ENCODE measurements at regions not wholly inside any gene's neighbourhood (a gene's known extent, or its start where the extent isn't known, plus 50 kb on each side); places are given as distances from the start of the nearest gene placed in this dataset.

GRCh38 chr22:27552863-27553262, 248.7 kb downstream of the MN1 start:
- H3K4me3 ChIP-seq (ENCODE audit: low read length), result no peak overlapping the region
- TF ChIP-seq CTCF (conservative IDR thresholded peaks at IDR 0.05; ENCODE audit: low read depth, low read length), result no peak
- DNase-seq (ENCODE audit: low read depth), result no peak

DNA sequence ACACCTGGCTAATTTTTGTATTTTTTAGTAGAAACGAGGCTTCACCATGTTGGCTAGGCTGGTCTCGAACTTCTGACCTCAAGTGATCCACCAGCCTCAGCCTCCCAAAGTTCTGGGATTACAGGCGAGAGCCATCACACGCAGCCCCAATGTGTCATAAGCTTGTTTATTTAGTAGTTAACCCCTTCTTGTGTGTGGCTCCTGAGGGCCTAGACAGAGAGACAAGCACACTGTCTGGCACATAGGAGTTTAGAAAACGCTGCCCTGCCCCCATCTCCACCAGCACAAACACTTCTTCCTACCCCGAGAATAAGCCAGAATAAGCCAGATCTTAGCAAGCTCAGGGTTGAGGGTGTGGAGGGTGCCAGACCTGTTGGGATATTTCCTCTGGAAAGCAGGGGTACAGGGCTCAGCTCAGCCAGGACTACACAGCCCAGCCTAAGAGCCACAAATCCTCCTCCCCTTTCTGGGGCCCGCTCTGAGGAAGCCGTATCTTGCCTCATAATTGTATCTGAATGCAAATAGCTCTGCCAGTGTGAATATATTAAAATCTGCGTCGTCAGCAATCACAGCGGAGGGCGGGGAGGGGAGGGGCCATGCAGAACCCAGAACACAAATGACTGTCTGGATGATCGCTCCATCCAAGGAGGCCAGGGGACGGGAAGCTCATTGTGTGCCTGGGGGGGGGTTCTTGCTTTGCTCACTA, 247.3 kb downstream of the MN1 start:
- peak; percentile 26 for DNase-seq (ENCODE audit: low read depth)
- no peak for TF ChIP-seq CTCF (conservative IDR thresholded peaks at IDR 0.05; ENCODE audit: low read depth, low read length)
- H3K4me3 ChIP-seq (ENCODE audit: low read length), result no peak overlapping the region

DNA sequence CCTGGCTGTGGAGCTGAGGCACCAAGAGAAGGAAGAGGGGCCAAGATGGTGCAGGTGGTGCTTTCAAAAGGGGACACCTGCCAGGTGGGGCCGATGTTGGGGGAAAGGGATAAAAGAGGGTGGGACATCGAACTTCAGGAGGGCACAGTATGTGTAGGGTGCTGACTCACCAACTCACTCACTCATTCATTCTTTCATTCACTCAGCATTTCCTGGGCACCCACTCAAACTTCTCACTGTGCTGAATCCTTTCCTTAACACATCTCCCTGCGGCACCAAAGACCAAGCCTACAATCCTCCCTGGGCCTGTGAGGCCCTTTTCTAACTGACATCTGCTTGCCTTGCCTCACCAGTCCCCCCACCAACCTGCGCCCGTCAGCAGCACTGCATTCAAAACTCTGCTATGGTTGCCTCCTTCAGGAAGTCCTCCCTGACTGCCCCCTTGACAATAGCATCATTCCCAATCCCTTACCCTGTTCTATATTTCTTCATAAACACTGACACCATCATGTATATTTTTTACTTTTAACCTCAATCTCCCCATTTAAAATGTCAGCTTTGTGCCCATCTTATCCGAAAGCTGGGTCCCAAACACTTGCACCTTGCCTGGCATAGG, 246.6 kb downstream of the MN1 start:
- no peak for TF ChIP-seq CTCF (conservative IDR thresholded peaks at IDR 0.05; ENCODE audit: low read depth, low read length)
- no peak for DNase-seq (ENCODE audit: low read depth)
- H3K4me3 ChIP-seq (ENCODE audit: low read length), result no peak overlapping the region

- H3K4me3 ChIP-seq (ENCODE audit: low read length), result no peak overlapping the region
- no peak for DNase-seq (ENCODE audit: low read depth)
- TF ChIP-seq CTCF (conservative IDR thresholded peaks at IDR 0.05; ENCODE audit: low read depth, low read length), result no peak
Measured at GRCh38 chr22:27556371-27556770, 245.2 kb downstream of the MN1 start.

- no peak overlapping the region for H3K4me3 ChIP-seq (ENCODE audit: low read length)
- no peak for DNase-seq (ENCODE audit: low read depth)
- TF ChIP-seq CTCF (conservative IDR thresholded peaks at IDR 0.05; ENCODE audit: low read depth, low read length), result no peak
Measured at GRCh38 chr22:27557286-27558008, 244.1 kb downstream of the MN1 start.

DNA sequence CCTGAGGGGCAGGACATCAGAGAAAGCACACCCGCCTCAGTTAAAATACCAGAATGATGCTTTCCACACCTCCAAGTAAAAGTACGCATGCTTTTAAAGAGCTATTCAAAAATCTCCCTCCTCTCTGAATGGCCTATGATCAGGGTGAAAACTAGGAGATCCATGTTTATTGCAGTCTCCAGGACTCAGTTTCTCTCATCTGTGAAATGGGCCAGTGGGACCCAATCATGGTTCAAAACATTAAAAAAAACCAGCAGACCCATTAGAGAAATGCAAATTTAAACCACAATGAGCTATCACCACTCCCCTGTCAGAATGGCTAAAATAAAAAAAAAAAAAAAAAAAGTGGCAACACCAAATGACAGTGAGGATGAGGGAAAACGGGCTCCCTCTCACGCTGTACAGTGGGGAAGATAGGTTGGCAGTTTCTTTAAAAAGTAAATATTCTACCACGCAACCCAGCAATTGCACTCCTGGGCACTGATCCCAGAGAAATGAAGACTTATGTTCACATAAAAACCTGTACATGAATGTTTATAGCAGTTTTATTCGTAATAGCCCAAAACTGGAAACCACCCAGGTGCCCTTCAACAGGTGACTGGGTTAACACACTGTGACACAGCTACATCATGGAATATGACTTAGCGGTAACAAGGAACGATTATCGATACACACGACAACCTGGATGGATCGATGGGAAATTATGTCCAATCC, 242.7 kb downstream of the MN1 start:
- no peak overlapping the region for H3K4me3 ChIP-seq (ENCODE audit: low read length)

More for the DNA sequence above, 242.7 kb downstream of the MN1 start:
- TF ChIP-seq CTCF (conservative IDR thresholded peaks at IDR 0.05; ENCODE audit: low read depth, low read length), result no peak
- DNase-seq (ENCODE audit: low read depth), result no peak
